ENCODE measurements at regions not wholly inside any gene's neighbourhood (a gene's known extent, or its start where the extent isn't known, plus 50 kb on each side); places are given as distances from the start of the nearest gene placed in this dataset.

DNA sequence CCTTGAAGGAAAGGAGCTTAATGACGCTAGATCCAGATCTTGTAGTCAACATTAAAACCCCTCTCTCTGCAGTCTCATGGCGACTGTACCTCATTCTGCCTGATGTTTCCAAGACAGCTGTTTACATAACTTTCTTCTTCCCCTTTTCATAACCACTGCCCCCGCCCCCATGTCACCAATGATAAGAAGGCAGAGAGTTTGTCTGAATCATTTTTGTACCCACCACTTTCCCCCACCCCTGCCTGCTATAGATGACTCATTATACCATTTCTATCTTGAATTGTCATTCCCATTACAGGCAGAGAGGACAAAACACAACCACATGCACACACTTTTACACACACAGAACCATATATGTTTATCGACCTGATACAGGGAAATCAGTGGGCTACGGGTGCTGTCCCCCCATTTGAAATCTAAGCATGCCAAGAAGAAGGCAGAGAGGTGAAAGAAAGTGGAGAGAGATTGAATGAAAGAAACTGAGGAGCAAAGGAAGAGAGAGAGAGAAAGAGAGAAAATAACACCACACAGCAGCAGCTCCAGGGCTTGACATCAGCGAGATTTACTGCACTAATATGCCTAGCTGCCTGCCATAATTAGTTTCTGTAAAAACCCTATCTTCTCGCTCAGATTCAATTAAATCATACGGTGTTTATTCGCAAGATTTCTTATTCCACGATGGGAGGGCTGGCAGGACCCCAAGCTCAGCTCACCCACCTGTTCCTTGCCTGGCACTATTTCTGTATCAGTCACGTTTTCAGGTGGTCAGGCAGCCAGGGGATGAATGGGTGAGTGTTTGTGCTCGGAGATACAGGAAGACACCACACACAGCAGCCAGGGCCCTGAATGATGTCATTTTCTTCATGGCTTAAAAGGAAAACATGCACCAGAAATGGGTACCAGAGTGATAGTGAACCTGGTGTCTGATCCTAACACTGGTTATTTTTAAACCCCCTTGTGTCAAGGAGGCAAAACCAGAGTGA lies 114.3 kb upstream of the SERP2 start:
- TF ChIP-seq, protein P1, sequence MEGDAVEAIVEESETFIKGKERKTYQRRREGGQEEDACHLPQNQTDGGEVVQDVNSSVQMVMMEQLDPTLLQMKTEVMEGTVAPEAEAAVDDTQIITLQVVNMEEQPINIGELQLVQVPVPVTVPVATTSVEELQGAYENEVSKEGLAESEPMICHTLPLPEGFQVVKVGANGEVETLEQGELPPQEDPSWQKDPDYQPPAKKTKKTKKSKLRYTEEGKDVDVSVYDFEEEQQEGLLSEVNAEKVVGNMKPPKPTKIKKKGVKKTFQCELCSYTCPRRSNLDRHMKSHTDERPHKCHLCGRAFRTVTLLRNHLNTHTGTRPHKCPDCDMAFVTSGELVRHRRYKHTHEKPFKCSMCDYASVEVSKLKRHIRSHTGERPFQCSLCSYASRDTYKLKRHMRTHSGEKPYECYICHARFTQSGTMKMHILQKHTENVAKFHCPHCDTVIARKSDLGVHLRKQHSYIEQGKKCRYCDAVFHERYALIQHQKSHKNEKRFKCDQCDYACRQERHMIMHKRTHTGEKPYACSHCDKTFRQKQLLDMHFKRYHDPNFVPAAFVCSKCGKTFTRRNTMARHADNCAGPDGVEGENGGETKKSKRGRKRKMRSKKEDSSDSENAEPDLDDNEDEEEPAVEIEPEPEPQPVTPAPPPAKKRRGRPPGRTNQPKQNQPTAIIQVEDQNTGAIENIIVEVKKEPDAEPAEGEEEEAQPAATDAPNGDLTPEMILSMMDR (CRISPR knock-in tag; IDR thresholded peaks at IDR 0.05), result no peak
- TF ChIP-seq POLR2A (IDR thresholded peaks at IDR 0.05; ENCODE audit: insufficient read depth in 1 of 2, low read depth in 2 of 2, low read length in 2 of 2) (no peak), SP4 (CRISPR knock-in tag; IDR thresholded peaks at IDR 0.05) (no peak), GTF2F1 (IDR thresholded peaks at IDR 0.05; ENCODE audit: low read length) (no peak), ZNF24 (IDR thresholded peaks at IDR 0.05) (no peak), CBX2 (IDR thresholded peaks at IDR 0.05; ENCODE audit: low read depth, low read length) (no peak), CBX2 (CRISPR knock-in tag; IDR thresholded peaks at IDR 0.05; ENCODE audit: low read depth) (no peak), ZNF589 (CRISPR knock-in tag; conservative IDR thresholded peaks at IDR 0.05) (no peak)
- TF ChIP-seq, protein P2, sequence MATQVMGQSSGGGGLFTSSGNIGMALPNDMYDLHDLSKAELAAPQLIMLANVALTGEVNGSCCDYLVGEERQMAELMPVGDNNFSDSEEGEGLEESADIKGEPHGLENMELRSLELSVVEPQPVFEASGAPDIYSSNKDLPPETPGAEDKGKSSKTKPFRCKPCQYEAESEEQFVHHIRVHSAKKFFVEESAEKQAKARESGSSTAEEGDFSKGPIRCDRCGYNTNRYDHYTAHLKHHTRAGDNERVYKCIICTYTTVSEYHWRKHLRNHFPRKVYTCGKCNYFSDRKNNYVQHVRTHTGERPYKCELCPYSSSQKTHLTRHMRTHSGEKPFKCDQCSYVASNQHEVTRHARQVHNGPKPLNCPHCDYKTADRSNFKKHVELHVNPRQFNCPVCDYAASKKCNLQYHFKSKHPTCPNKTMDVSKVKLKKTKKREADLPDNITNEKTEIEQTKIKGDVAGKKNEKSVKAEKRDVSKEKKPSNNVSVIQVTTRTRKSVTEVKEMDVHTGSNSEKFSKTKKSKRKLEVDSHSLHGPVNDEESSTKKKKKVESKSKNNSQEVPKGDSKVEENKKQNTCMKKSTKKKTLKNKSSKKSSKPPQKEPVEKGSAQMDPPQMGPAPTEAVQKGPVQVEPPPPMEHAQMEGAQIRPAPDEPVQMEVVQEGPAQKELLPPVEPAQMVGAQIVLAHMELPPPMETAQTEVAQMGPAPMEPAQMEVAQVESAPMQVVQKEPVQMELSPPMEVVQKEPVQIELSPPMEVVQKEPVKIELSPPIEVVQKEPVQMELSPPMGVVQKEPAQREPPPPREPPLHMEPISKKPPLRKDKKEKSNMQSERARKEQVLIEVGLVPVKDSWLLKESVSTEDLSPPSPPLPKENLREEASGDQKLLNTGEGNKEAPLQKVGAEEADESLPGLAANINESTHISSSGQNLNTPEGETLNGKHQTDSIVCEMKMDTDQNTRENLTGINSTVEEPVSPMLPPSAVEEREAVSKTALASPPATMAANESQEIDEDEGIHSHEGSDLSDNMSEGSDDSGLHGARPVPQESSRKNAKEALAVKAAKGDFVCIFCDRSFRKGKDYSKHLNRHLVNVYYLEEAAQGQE (IDR thresholded peaks at IDR 0.05; ENCODE audit: borderline replicate concordance in 1 of 2, low read depth in 1 of 2, low read length in 2 of 2), result no peak
- TF ChIP-seq, protein P3, sequence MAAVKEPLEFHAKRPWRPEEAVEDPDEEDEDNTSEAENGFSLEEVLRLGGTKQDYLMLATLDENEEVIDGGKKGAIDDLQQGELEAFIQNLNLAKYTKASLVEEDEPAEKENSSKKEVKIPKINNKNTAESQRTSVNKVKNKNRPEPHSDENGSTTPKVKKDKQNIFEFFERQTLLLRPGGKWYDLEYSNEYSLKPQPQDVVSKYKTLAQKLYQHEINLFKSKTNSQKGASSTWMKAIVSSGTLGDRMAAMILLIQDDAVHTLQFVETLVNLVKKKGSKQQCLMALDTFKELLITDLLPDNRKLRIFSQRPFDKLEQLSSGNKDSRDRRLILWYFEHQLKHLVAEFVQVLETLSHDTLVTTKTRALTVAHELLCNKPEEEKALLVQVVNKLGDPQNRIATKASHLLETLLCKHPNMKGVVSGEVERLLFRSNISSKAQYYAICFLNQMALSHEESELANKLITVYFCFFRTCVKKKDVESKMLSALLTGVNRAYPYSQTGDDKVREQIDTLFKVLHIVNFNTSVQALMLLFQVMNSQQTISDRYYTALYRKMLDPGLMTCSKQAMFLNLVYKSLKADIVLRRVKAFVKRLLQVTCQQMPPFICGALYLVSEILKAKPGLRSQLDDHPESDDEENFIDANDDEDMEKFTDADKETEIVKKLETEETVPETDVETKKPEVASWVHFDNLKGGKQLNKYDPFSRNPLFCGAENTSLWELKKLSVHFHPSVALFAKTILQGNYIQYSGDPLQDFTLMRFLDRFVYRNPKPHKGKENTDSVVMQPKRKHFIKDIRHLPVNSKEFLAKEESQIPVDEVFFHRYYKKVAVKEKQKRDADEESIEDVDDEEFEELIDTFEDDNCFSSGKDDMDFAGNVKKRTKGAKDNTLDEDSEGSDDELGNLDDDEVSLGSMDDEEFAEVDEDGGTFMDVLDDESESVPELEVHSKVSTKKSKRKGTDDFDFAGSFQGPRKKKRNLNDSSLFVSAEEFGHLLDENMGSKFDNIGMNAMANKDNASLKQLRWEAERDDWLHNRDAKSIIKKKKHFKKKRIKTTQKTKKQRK (IDR thresholded peaks at IDR 0.05; ENCODE audit: low read length), result no peak
